H9 (cell line): ENCODE measurements at regions not wholly inside any gene's neighbourhood (a gene's known extent, or its start where the extent isn't known, plus 50 kb on each side); places are given as distances from the start of the nearest gene placed in this dataset.

Experiments used
- DNase-seq: peaks from one replicate; pipeline ENCODE4 v3.0.0-alpha.2; 2017
- H2AFZ ChIP-seq: one replicate; pipeline ENCODE4 v1.6.1; 2013; ENCODE audit warnings: mild to moderate bottlenecking, low read length, control low read depth, moderate library complexity
- H2AK5ac ChIP-seq: 2 replicates; pipeline ENCODE4 v1.6.1; 2013; ENCODE audit warnings: low read length, control low read depth, mixed read lengths; ENCODE audit not compliant: insufficient read length
- H2BK120ac ChIP-seq: one replicate; pipeline ENCODE4 v1.6.1; 2013; ENCODE audit warnings: low read depth, mild to moderate bottlenecking, low read length, control low read depth, inconsistent platforms; ENCODE audit not compliant: poor library complexity, severe bottlenecking
- H2BK12ac ChIP-seq: 2 replicates; pipeline ENCODE4 v1.6.1; 2013; ENCODE audit warnings: low read length, control low read depth, mixed read lengths, low read depth; ENCODE audit not compliant: insufficient read length
- H2BK15ac ChIP-seq: 2 replicates; pipeline ENCODE4 v1.6.1; 2013; ENCODE audit warnings: low read depth, low read length, control low read depth
- H2BK20ac ChIP-seq: one replicate; pipeline ENCODE4 v1.6.1; 2013; ENCODE audit warnings: low read depth, mild to moderate bottlenecking, low read length, control low read depth, inconsistent platforms; ENCODE audit not compliant: poor library complexity, severe bottlenecking
- H2BK5ac ChIP-seq: 2 replicates; pipeline ENCODE4 v1.6.1; 2013; ENCODE audit warnings: low read length, control low read depth, mixed read lengths; ENCODE audit not compliant: insufficient read length
- H3K14ac ChIP-seq: 2 replicates; pipeline ENCODE4 v1.6.1; 2013; ENCODE audit warnings: low read length, control low read depth; ENCODE audit not compliant: insufficient read depth
- H3K18ac ChIP-seq: 2 replicates; pipeline ENCODE4 v1.6.1; 2013; ENCODE audit warnings: low read depth, mild to moderate bottlenecking, mixed read lengths, low read length, control low read depth; ENCODE audit not compliant: insufficient read length
- H3K23ac ChIP-seq: 2 replicates; pipeline ENCODE4 v1.6.1; 2013; ENCODE audit warnings: low read length, control low read depth, mixed read lengths, low read depth; ENCODE audit not compliant: insufficient read length
- H3K23me2 ChIP-seq: 2 replicates; pipeline ENCODE4 v1.6.1; 2013; ENCODE audit warnings: low read depth, mild to moderate bottlenecking, mixed read lengths, low read length, control low read depth; ENCODE audit not compliant: insufficient read length, poor library complexity, severe bottlenecking
- H3K27ac ChIP-seq: 2 replicates; pipeline ENCODE4 v1.5.1; 2013; ENCODE audit warnings: low read length, control low read depth, mixed read lengths, low read depth; ENCODE audit not compliant: insufficient read length
- H3K27me3 ChIP-seq: 2 replicates; pipeline ENCODE4 v1.6.1; 2013; ENCODE audit warnings: low read length, control low read depth, inconsistent platforms; ENCODE audit not compliant: insufficient read depth
- H3K4ac ChIP-seq: 2 replicates; pipeline ENCODE4 v1.6.1; 2013; ENCODE audit warnings: low read depth, mild to moderate bottlenecking, control low read depth, inconsistent platforms, low read length, moderate library complexity
- H3K4me1 ChIP-seq: 2 replicates; pipeline ENCODE4 v1.6.1; 2013; ENCODE audit warnings: low read length, control low read depth, inconsistent platforms; ENCODE audit not compliant: insufficient read depth
- H3K4me2 ChIP-seq: 2 replicates; pipeline ENCODE4 v1.6.1; 2013; ENCODE audit warnings: low read length, control low read depth, mixed read lengths; ENCODE audit not compliant: insufficient read length, insufficient read depth
- H3K56ac ChIP-seq: 2 replicates; pipeline ENCODE4 v1.6.1; 2013; ENCODE audit warnings: low read depth, mild to moderate bottlenecking, mixed read lengths, low read length, control low read depth; ENCODE audit not compliant: insufficient read length
- H3K79me1 ChIP-seq: 2 replicates; pipeline ENCODE4 v1.6.1; 2013; ENCODE audit warnings: low read depth, mild to moderate bottlenecking, moderate library complexity, low read length, control low read depth, inconsistent platforms; ENCODE audit not compliant: insufficient read depth, poor library complexity, severe bottlenecking
- H3K79me2 ChIP-seq: 2 replicates; pipeline ENCODE4 v1.6.1; 2013; ENCODE audit warnings: low read length, control low read depth, inconsistent platforms; ENCODE audit not compliant: insufficient read depth
- H3K9ac ChIP-seq: 2 replicates; pipeline ENCODE4 v1.6.1; 2013; ENCODE audit warnings: low read length, control low read depth, mixed read lengths; ENCODE audit not compliant: insufficient read length; ENCODE audit errors: extremely low read depth
- H3K9me3 ChIP-seq: one replicate; pipeline ENCODE4 v1.6.1; 2013; ENCODE audit warnings: low read depth, low read length, inconsistent platforms; ENCODE audit not compliant: control insufficient read depth
- H3T11ph ChIP-seq: one replicate; pipeline ENCODE4 v1.6.1; 2013; ENCODE audit warnings: mild to moderate bottlenecking, low read length, control low read depth, inconsistent platforms
- H4K20me1 ChIP-seq: one replicate; pipeline ENCODE4 v1.6.1; 2013; ENCODE audit not compliant: control insufficient read depth, insufficient read length, insufficient read depth
- H4K5ac ChIP-seq: 2 replicates; pipeline ENCODE4 v1.6.1; 2013; ENCODE audit warnings: low read depth, mild to moderate bottlenecking, mixed read lengths, low read length, control low read depth; ENCODE audit not compliant: insufficient read length
- H4K8ac ChIP-seq: replicated peaks from 2 replicates; pipeline ENCODE4 v1.6.1; 2013; ENCODE audit warnings: low read length, control low read depth, mixed read lengths, low read depth; ENCODE audit not compliant: insufficient read length
- H4K91ac ChIP-seq: 2 replicates; pipeline ENCODE4 v1.6.1; 2013; ENCODE audit warnings: low read depth, mild to moderate bottlenecking, moderate library complexity, mixed read lengths, low read length, control low read depth; ENCODE audit not compliant: insufficient read length
- H3K27ac Mint-ChIP-seq, 3 experiments: 2 replicates in 2 of 3; 3 replicates in 1 of 3; pipeline ENCODE4 v1.8.0; 2020 to 2021; ENCODE audit warnings: mixed read lengths in 3 of 3, mild to moderate bottlenecking in 1 of 3, moderate library complexity in 1 of 3
- H3K27me3 Mint-ChIP-seq: 2 replicates; pipeline ENCODE4 v1.8.0; 2021; ENCODE audit warnings: low read depth, mild to moderate bottlenecking, moderate library complexity, mixed read lengths
- H3K36me3 Mint-ChIP-seq, 3 experiments: 2 replicates in 2 of 3; 3 replicates in 1 of 3; pipeline ENCODE4 v1.8.0; 2020 to 2021; ENCODE audit warnings: low read depth in 3 of 3, mixed read lengths in 3 of 3; ENCODE audit not compliant: insufficient read depth in 1 of 3
- H3K4me1 Mint-ChIP-seq, 2 experiments: 2 replicates each; pipeline ENCODE4 v1.8.0; 2020; ENCODE audit warnings: mixed read lengths in 2 of 2
- H3K4me3 Mint-ChIP-seq, 2 experiments: 2 replicates in 1 of 2; 3 replicates in 1 of 2; pipeline ENCODE4 v1.8.0; 2020 to 2021; ENCODE audit warnings: mild to moderate bottlenecking in 2 of 2, mixed read lengths in 2 of 2, moderate library complexity in 1 of 2
- H3K9me3 Mint-ChIP-seq, 2 experiments: 2 replicates in 1 of 2; 3 replicates in 1 of 2; pipeline ENCODE4 v1.8.0; 2020; ENCODE audit warnings: mild to moderate bottlenecking in 2 of 2, mixed read lengths in 2 of 2, moderate library complexity in 1 of 2
- CTCF ChIP-seq: fragments of 200-600 bp; sonication (generic); conservative IDR thresholded peaks from 3 replicates; pipeline ENCODE4 v1.8.0; 2021; ENCODE audit warnings: antibody characterized with exemption, mild to moderate bottlenecking
- WGBS: extraction: QIAGEN DNeasy Blood & Tissue Kit; methylation state at CpG from one replicate; pipeline ENCODE4 v1.1.7; 2013; ENCODE audit warnings: missing lambda C conversion rate, low lambda C conversion rate, mixed read lengths; ENCODE audit not compliant: insufficient read length; ENCODE audit errors: extremely low coverage; 5-methylcytosine and 5-hydroxymethylcytosine counted together

DNA sequence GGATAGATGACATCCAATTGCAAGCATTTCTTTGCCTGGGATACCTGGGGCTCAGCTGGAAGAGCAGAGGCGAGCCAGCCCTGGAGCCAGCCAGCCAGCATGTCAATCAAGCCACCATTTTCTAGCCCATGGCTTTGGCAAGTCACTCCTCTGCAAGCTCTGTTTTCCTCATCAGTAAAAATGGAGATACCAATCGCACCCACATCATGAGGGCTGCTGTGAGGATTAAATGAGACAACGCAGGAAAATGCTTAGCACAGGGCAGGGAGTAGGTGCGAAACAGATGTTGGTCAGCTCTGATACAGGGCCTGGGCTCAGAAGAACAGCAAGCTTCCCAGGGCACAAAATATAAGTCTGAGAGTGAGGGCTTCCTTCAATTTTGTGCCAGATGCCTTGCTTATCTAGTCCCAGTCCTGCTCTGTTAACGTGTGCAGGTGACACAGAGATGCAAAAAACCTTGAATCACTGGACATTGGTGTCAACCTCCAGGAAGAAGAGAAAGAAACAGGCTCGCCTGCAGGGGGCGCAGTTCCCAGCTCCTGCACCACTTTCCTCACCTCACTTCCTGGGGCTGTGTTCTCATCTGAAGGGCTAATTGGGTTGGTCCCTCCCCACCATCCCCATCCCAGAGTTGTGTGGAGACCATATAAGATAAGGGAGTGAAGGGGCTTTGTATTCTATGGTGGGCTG is 72.8 kb upstream of the CACUL1 start:
- H3K18ac ChIP-seq: no peak overlapping the region
- no peak overlapping the region for H2AFZ ChIP-seq
- H3K4me1 ChIP-seq: no peaks in the 10 kb centered on the region
- H3K23me2 ChIP-seq: no peaks in the 10 kb centered on the region
- H3K79me2 ChIP-seq: no peaks in the 10 kb centered on the region
- Mint-ChIP-seq H3K4me1 (peaks cover 5 to 6% of the 10 kb centered on the region in 2 experiments; a peak in 2 of 4 replicates), H3K27ac (no peak overlapping the region), H3K36me3 (peaks cover 0 to 4% (median 0%) of the 10 kb centered on the region in 3 experiments; a peak in 2 of 7 replicates), H3K4me3 (no peak overlapping the region), H3K27me3 (peaks cover 6% of the 10 kb centered on the region; the same call in 1 of the 2 replicates), H3K9me3 (peaks cover 10% of the 10 kb centered on the region in 2 experiments; a peak in 4 of 5 replicates)
- no peak overlapping the region for H2AK5ac ChIP-seq
- H2BK120ac ChIP-seq: no peak overlapping the region
- H3K14ac ChIP-seq: no peak overlapping the region
- H2BK15ac ChIP-seq: no peak overlapping the region
- H3T11ph ChIP-seq: no peak overlapping the region
- peak; percentile 59 for TF ChIP-seq CTCF
- no peaks in the 10 kb centered on the region for H3K27me3 ChIP-seq
- H3K9ac ChIP-seq: no peak overlapping the region
- no peak overlapping the region for H2BK20ac ChIP-seq
- no peaks in the 10 kb centered on the region for H3K79me1 ChIP-seq
- no peak overlapping the region for H4K5ac ChIP-seq
- H4K8ac ChIP-seq: no peak overlapping the region
- no peak overlapping the region for H4K91ac ChIP-seq
- H3K9me3 ChIP-seq: no peaks in the 10 kb centered on the region
- DNase-seq: no peak
- no CpG with 5 or more reads among the region's 7 CpGs for WGBS
- H3K4me2 ChIP-seq: no peak overlapping the region
- no peak overlapping the region for H2BK12ac ChIP-seq
- H4K20me1 ChIP-seq: no peaks in the 10 kb centered on the region
- no peak overlapping the region for H2BK5ac ChIP-seq
- H3K56ac ChIP-seq: no peak overlapping the region
- no peak overlapping the region for H3K23ac ChIP-seq
- H3K27ac ChIP-seq: no peak overlapping the region
- no peak overlapping the region for H3K4ac ChIP-seq
